ENCODE measurements at regions not wholly inside any gene's neighbourhood (a gene's known extent, or its start where the extent isn't known, plus 50 kb on each side); places are given as distances from the start of the nearest gene placed in this dataset.

DNA sequence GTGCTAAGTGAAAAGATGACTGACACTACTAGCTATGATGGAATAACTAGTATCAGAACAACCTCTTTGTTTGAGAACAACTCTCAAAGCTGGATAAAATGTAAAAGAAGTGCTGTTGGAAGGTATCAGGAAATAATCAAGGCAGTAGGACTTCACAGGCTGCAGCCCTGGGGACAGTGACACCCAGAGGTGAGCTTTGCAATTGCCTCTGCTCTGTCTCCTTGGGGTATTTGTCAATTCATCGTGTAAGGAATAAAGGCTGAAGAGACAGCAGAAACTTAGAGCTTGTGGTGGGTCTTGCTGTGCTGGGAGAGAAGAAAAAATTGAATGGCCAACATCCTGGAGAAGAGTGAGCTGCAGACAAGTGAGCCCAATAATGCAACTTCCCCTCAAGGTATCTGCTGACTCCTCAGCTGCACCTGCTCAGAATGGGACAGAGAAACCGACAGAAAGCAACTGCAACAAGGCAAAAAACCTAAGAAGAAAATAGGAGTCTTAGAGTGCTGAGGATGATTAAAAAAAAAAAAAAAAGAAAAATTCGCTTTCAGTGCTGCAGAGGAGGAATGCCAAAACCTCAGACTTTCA lies 141.1 kb downstream of the RCN1 start:
- TF ChIP-seq CTCF (IDR thresholded peaks at IDR 0.05; ENCODE audit: insufficient read depth, low read length, poor library complexity, severe bottlenecking): peak; percentile 29
- TF ChIP-seq EZH2phosphoT487 (conservative IDR thresholded peaks at IDR 0.05; ENCODE audit: low read length): no peak
